Sigmoid colon (tissue), 4 donors: ENCODE measurements at regions not wholly inside any gene's neighbourhood (a gene's known extent, or its start where the extent isn't known, plus 50 kb on each side); places are given as distances from the start of the nearest gene placed in this dataset.

Experiments
- CTCF ChIP-seq, 4 experiments: fragments of 450-650 bp in 3 of 4; fragments of 200-600 bp in 1 of 4; IDR thresholded peaks; one replicate each; pipeline ENCODE4 v1.5.1; 2016 to 2019; ENCODE audit warnings: antibody characterized with exemption in 4 of 4, mild to moderate bottlenecking in 3 of 4, moderate library complexity in 2 of 4
- EP300 ChIP-seq, 4 donors: sonication (generic); formaldehyde crosslinking; IDR thresholded peaks; one replicate each; pipeline ENCODE4 v1.6.1; 2017; ENCODE audit warnings: antibody characterized with exemption in 4 of 4

- TF ChIP-seq CTCF (IDR thresholded peaks at IDR 0.05) (no peak), EP300 (IDR thresholded peaks at IDR 0.05) (no peak)
Observed at GRCh38 chrY:9155721-9156120, 181.5 kb upstream of the TSPY4 start.
